Right lobe of liver (tissue), 6 donors: ENCODE measurements at regions not wholly inside any gene's neighbourhood (a gene's known extent, or its start where the extent isn't known, plus 50 kb on each side); places are given as distances from the start of the nearest gene placed in this dataset.

Experiments used
- ATAC-seq, 4 donors: fragments of 200-7000 bp; cut with Tn5 transposase; one replicate each; pipeline ENCODE4 v1.9.1; 2020; ENCODE audit warnings: mild to moderate bottlenecking in 4 of 4, moderate library complexity in 4 of 4
- DNase-seq, 3 donors: peaks; one replicate each; pipeline ENCODE4 v3.0.0-alpha.2; 2020
- H3K27ac ChIP-seq, 3 donors: fragments of 200-600 bp; one replicate each; pipeline ENCODE4 v1.8.0; 2022
- H3K27me3 ChIP-seq, 2 donors: fragments of 200-600 bp; one replicate each; pipeline ENCODE4 v1.8.0; 2022
- H3K36me3 ChIP-seq, 4 donors: fragments of 200-600 bp; sonication (generic) in 1 of 4; one replicate each; pipeline versions ENCODE4 v1.5.1 to v1.8.0; 2017 to 2022; ENCODE audit warnings: control low read depth in 1 of 4
- H3K4me1 ChIP-seq, 4 donors: fragments of 200-600 bp; sonication (generic) in 1 of 4; one replicate each; pipeline versions ENCODE4 v1.5.1 to v1.8.0; 2017 to 2022; ENCODE audit warnings: control low read depth in 1 of 4
- H3K4me3 ChIP-seq, 3 donors: fragments of 200-600 bp; one replicate each; pipeline ENCODE4 v1.8.0; 2022
- H3K9me3 ChIP-seq, 4 donors: fragments of 200-600 bp; sonication (generic) in 1 of 4; one replicate each; pipeline versions ENCODE4 v1.5.1 to v1.8.0; 2017 to 2022; ENCODE audit warnings: control low read depth in 1 of 4
- POLR2A ChIP-seq: fragments of 450-650 bp; IDR thresholded peaks from one replicate; pipeline ENCODE4 v1.6.1; 2017; ENCODE audit warnings: antibody characterized with exemption, mild to moderate bottlenecking
- WGBS: methylation state at CpG from one replicate; pipeline ENCODE4 v1.1.6; 2018; ENCODE audit warnings: low coverage, low lambda C conversion rate; ENCODE audit not compliant: insufficient coverage; ENCODE audit errors: missing lambda C conversion rate; 5-methylcytosine and 5-hydroxymethylcytosine counted together
- intact Hi-C, 2 donors: fragments of 100-400 bp; cut with DNase I; formaldehyde crosslinking; loops; one replicate each; pipeline versions ENCODE4 v1.11.2 to v1.14.1; 2022
- TF ChIP-seq, protein P1 (sequence below), 4 donors: fragments of 200-600 bp in 3 of 4; fragments of 450-650 bp in 1 of 4; IDR thresholded peaks; one replicate each; pipeline versions ENCODE4 v1.5.1 to v1.8.0; 2016 to 2022; ENCODE audit warnings: antibody characterized with exemption in 4 of 4, mild to moderate bottlenecking in 2 of 4
- donor health status: DM: no; HTN: yes; CAD: no.
- donor health status: DM: no; HTN: no; CAD: no.
- donor health status: DM: no; HTN: no; CAD: no.
- donor health status: DM: no; HTN: yes; CAD: no.
- donor health status: DM: no; HTN: yes; CAD: no.

DNA sequence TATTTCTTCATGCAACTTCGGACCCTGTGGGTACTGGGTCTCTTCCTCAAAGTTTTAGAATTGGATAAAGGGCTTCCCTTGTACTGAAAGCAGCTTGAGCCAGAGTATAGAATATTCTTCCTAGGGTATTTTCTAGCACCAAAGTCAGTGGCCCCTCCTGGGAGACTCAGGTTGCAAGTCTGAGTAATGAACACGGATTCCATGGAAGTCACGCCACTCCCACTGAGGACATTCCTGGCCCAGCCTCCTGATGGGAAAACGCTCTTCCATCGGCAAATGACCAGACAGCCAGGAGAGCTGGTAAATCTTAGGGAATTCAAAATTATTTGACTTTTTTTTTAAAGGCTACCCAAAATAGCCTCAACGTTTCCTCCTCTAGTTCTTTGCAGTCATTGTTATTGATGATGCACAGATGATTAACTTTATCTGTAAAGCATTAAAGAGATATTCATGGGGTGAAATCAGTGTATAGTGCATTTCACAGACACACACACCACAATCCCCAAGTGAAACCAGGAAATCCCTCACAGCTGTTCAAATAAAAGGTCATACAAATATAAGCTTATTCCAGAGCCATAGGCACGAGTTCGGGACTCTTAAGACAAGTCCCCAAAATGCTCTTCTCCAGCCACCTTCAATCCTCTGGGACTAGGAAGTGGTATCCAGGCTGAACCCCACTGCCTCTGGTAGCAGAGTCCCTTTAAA lies 248.8 kb downstream of the SOD2 start:
- intact Hi-C loops, result no loop called here
- no peaks in the 10 kb centered on the region for H3K4me1 ChIP-seq
- no peak overlapping the region for H3K4me3 ChIP-seq
- no peak overlapping the region for H3K27ac ChIP-seq
- no peaks in the 10 kb centered on the region for H3K9me3 ChIP-seq
- no peak for ATAC-seq
- no peak for DNase-seq
- H3K36me3 ChIP-seq, result no peaks in the 10 kb centered on the region
- TF ChIP-seq, protein P1, sequence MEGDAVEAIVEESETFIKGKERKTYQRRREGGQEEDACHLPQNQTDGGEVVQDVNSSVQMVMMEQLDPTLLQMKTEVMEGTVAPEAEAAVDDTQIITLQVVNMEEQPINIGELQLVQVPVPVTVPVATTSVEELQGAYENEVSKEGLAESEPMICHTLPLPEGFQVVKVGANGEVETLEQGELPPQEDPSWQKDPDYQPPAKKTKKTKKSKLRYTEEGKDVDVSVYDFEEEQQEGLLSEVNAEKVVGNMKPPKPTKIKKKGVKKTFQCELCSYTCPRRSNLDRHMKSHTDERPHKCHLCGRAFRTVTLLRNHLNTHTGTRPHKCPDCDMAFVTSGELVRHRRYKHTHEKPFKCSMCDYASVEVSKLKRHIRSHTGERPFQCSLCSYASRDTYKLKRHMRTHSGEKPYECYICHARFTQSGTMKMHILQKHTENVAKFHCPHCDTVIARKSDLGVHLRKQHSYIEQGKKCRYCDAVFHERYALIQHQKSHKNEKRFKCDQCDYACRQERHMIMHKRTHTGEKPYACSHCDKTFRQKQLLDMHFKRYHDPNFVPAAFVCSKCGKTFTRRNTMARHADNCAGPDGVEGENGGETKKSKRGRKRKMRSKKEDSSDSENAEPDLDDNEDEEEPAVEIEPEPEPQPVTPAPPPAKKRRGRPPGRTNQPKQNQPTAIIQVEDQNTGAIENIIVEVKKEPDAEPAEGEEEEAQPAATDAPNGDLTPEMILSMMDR (IDR thresholded peaks at IDR 0.05), result no peak
- no peak for TF ChIP-seq POLR2A
- no peaks in the 10 kb centered on the region for H3K27me3 ChIP-seq
- WGBS, result 61% methylated on average over 7 of the region's 8 CpGs

GRCh38 chr6:159443417-159443920 lies 249.6 kb downstream of the SOD2 start:
- ATAC-seq (no peak), DNase-seq (no peak)
- Histone ChIP-seq H3K4me1 (no peaks in the 10 kb centered on the region), H3K27ac (no peak overlapping the region), H3K36me3 (no peaks in the 10 kb centered on the region), H3K4me3 (no peak overlapping the region), H3K9me3 (no peaks in the 10 kb centered on the region), H3K27me3 (no peaks in the 10 kb centered on the region)
- 39% methylated on average over 6 of the region's 8 CpGs for WGBS
- TF ChIP-seq POLR2A, result no peak
- TF ChIP-seq, protein P1 (IDR thresholded peaks at IDR 0.05), result no peak
- intact Hi-C loops, result no loop called here

- WGBS, result 60% methylated on average over 3 of the region's 6 CpGs
- no peak for TF ChIP-seq POLR2A
- TF ChIP-seq, protein P1 (IDR thresholded peaks at IDR 0.05), result no peak
- intact Hi-C loops, result no loop called here
Observed at GRCh38 chr6:159441704-159441981, 251.4 kb downstream of the SOD2 start.

GRCh38 chr6:159440911-159441703 lies 251.9 kb downstream of the SOD2 start:
- no peak for TF ChIP-seq POLR2A
- TF ChIP-seq, protein P1 (IDR thresholded peaks at IDR 0.05), result no peak
- ATAC-seq, result no peak
- no peak for DNase-seq
- H3K4me3 ChIP-seq, result no peak overlapping the region
- H3K27me3 ChIP-seq, result no peaks in the 10 kb centered on the region
- no peaks in the 10 kb centered on the region for H3K36me3 ChIP-seq
- H3K9me3 ChIP-seq, result no peaks in the 10 kb centered on the region
- intact Hi-C loops, result no loop called here
- H3K27ac ChIP-seq, result no peak overlapping the region
- no peaks in the 10 kb centered on the region for H3K4me1 ChIP-seq
- 81% methylated on average over 5 of the region's 7 CpGs for WGBS

More at GRCh38 chr6:159441704-159441981, 251.4 kb downstream of the SOD2 start:
- H3K9me3 ChIP-seq, result no peaks in the 10 kb centered on the region
- no peaks in the 10 kb centered on the region for H3K27me3 ChIP-seq
- no peak overlapping the region for H3K27ac ChIP-seq
- H3K36me3 ChIP-seq, result no peaks in the 10 kb centered on the region
- ATAC-seq, result no peak
- no peak overlapping the region for H3K4me3 ChIP-seq
- no peak for DNase-seq
- H3K4me1 ChIP-seq, result no peaks in the 10 kb centered on the region
